ENCODE measurements at regions not wholly inside any gene's neighbourhood (a gene's known extent, or its start where the extent isn't known, plus 50 kb on each side); places are given as distances from the start of the nearest gene placed in this dataset.

DNA sequence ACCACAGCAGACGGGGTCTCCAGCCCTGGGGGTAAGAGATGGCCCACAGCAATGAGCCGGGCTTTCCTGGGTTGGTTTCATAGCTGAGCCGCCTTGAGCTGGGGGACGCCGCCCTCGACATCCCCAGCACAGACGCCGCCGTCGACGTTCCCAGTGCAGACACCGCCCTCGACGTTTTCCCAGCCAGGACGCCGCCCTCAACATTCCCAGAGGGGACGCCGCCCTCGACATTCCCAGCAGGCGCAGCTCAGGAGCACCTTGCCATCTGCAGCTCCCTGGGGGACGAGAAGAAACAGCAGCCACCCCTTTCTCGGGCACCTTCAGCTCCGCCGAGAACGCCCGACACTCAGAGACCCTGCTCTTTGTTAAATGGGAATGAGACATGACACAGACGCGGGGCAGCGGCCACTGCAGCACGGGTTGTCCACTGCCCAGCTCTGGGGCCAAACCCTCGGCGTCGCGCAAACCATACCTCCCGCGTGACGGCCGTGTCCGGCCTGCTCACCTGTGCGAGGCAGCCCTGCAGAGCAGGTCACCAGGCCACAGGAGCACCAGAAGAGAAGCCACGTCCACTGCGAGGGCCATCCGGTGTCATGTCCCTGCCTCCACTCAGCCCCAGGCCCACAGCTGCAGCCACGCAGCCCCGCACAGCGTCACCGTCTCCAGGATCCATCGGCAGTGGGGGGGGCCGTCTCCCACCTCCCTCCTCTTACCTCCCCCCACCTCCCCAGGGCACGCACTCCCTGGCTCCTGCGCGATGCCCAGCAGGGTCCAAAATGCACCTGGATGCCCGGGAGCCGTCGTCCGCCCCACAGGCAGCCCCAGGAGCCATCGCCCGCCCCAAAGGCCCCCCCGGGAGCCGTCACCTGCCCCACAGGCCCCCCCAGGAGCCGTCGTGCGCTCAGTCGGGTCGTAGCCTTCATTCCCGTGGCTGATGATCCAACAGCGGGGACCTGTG, 77.4 kb upstream of the GALNT9 start:
- DNase-seq (ENCODE audit: low read depth) (no peak), FAIRE-seq (no peak)
- Histone ChIP-seq H3K36me3 (ENCODE audit: control insufficient read depth, insufficient read depth, low read length) (no peaks in the 10 kb centered on the region), H3K27me3 (ENCODE audit: control insufficient read depth, insufficient read depth, low read length) (no peaks in the 10 kb centered on the region), H3K4me3 (ENCODE audit: low read depth, low read length) (no peak overlapping the region)
- TF ChIP-seq, protein P1, sequence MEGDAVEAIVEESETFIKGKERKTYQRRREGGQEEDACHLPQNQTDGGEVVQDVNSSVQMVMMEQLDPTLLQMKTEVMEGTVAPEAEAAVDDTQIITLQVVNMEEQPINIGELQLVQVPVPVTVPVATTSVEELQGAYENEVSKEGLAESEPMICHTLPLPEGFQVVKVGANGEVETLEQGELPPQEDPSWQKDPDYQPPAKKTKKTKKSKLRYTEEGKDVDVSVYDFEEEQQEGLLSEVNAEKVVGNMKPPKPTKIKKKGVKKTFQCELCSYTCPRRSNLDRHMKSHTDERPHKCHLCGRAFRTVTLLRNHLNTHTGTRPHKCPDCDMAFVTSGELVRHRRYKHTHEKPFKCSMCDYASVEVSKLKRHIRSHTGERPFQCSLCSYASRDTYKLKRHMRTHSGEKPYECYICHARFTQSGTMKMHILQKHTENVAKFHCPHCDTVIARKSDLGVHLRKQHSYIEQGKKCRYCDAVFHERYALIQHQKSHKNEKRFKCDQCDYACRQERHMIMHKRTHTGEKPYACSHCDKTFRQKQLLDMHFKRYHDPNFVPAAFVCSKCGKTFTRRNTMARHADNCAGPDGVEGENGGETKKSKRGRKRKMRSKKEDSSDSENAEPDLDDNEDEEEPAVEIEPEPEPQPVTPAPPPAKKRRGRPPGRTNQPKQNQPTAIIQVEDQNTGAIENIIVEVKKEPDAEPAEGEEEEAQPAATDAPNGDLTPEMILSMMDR (IDR thresholded peaks at IDR 0.05; ENCODE audit: insufficient read depth, low read length, severe bottlenecking), result no peak

DNA sequence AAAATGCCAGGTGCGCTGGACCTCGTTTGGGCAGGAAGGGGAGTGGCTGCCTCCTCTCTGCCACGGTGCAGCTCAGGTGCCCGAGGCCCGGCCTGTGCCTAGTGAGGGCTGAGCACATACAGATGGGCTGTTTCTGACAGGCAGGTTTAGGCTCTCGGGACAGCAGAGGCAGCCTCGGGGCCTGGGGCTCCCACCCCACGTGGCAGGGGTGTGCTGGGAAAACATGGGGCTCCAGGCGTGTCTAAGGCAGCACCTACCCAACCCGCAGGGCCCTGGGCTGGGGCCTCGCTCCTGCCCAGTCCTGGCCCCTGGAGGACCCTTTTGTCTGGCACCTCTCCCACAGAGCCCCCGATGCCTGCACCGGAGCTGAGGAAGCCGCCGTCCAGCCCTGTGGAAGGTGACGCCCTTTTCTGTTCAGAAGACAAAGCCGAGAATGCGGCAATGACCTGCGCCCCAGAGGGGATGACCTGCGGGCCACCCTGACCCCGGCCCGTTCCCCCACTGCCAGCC, 76.4 kb upstream of the GALNT9 start:
- FAIRE-seq (no peak), DNase-seq (ENCODE audit: low read depth) (no peak)
- Histone ChIP-seq H3K4me3 (ENCODE audit: low read depth, low read length) (no peak overlapping the region), H3K27me3 (ENCODE audit: control insufficient read depth, insufficient read depth, low read length) (no peaks in the 10 kb centered on the region), H3K36me3 (ENCODE audit: control insufficient read depth, insufficient read depth, low read length) (no peaks in the 10 kb centered on the region)
- TF ChIP-seq, protein P1 (IDR thresholded peaks at IDR 0.05; ENCODE audit: insufficient read depth, low read length, severe bottlenecking), result no peak

DNA sequence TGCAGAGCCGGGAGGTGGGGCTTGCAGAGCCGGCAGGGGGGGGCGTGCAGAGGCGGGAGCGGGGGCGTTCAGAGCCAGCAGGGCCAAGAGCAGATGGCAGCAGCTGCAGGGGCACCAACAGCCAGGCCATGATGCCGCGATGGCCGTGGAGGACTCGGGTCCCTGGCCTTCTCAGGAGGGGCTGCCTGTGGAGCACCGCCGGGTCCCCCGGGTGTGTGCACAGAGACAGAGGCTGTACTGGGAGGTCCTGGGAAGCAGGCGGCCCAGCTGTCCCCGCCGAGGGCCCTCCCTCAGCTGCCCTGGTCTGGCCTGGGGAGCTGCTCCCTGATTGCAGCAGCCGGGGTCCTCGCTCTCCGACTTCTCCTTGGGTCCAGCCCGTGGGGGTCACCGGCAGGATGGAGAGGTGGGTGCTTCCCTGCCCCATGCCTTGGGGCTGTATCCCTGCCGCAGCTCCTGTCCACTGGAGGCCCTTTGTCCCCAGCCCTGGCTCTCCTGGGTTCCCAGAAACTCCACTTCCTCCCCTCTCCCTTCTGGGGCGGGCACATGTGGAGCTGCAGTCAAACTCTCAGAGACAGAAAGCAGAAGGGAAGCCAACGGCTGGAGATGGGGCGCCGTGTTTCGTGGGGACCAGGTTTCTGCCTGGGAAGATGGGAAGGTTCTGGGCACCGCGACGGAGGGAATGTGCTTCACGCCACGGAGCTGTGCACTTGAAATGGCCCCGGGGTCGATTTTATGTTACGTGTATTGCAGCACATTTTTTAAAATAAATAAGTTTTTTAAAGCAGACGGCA, 75.8 kb upstream of the GALNT9 start:
- Histone ChIP-seq H3K4me3 (ENCODE audit: low read depth, low read length) (no peak overlapping the region), H3K36me3 (ENCODE audit: control insufficient read depth, insufficient read depth, low read length) (no peaks in the 10 kb centered on the region), H3K27me3 (ENCODE audit: control insufficient read depth, insufficient read depth, low read length) (no peaks in the 10 kb centered on the region)
- TF ChIP-seq, protein P1 (IDR thresholded peaks at IDR 0.05; ENCODE audit: insufficient read depth, low read length, severe bottlenecking), result no peak
- no peak for FAIRE-seq
- DNase-seq (ENCODE audit: low read depth), result no peak

DNA sequence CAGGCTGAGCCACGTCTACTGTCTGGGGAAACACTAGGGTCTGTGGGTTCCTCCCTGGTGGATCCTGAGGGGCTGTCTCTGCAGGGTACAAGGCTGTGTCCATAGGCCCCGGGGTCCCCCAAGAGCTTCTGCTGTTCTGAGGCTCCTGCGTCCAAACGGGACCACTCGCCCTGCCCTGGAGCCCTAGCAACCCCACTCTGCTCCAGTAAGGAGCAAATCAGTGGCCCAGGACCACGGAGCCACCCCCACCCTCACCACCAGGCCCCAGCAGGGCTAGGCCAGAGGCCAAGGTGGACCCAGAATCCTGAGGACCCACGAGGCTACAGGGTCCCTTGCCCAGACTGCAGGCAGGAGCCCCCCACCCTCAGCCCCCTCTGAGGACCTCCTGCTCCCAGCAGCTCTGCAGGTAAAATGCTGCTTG, 75.1 kb upstream of the GALNT9 start:
- H3K27me3 ChIP-seq (ENCODE audit: control insufficient read depth, insufficient read depth, low read length), result no peaks in the 10 kb centered on the region
- DNase-seq (ENCODE audit: low read depth) (no peak), FAIRE-seq (no peak)
- H3K4me3 ChIP-seq (ENCODE audit: low read depth, low read length), result no peak overlapping the region
- TF ChIP-seq, protein P1 (IDR thresholded peaks at IDR 0.05; ENCODE audit: insufficient read depth, low read length, severe bottlenecking), result no peak
- no peaks in the 10 kb centered on the region for H3K36me3 ChIP-seq (ENCODE audit: control insufficient read depth, insufficient read depth, low read length)

- TF ChIP-seq, protein P1 (IDR thresholded peaks at IDR 0.05; ENCODE audit: insufficient read depth, low read length, severe bottlenecking), result no peak
- FAIRE-seq (no peak), DNase-seq (ENCODE audit: low read depth) (no peak)
- Histone ChIP-seq H3K4me3 (ENCODE audit: low read depth, low read length) (no peak overlapping the region), H3K36me3 (ENCODE audit: control insufficient read depth, insufficient read depth, low read length) (no peaks in the 10 kb centered on the region), H3K27me3 (ENCODE audit: control insufficient read depth, insufficient read depth, low read length) (peaks cover 2% of the 10 kb centered on the region)
These were observed 74.4 kb upstream of the GALNT9 start for GRCh38 chr12:132403636-132404434.

Measured in bronchial epithelial cell (primary cell).